ENCODE measurements at regions not wholly inside any gene's neighbourhood (a gene's known extent, or its start where the extent isn't known, plus 50 kb on each side); places are given as distances from the start of the nearest gene placed in this dataset.

DNA sequence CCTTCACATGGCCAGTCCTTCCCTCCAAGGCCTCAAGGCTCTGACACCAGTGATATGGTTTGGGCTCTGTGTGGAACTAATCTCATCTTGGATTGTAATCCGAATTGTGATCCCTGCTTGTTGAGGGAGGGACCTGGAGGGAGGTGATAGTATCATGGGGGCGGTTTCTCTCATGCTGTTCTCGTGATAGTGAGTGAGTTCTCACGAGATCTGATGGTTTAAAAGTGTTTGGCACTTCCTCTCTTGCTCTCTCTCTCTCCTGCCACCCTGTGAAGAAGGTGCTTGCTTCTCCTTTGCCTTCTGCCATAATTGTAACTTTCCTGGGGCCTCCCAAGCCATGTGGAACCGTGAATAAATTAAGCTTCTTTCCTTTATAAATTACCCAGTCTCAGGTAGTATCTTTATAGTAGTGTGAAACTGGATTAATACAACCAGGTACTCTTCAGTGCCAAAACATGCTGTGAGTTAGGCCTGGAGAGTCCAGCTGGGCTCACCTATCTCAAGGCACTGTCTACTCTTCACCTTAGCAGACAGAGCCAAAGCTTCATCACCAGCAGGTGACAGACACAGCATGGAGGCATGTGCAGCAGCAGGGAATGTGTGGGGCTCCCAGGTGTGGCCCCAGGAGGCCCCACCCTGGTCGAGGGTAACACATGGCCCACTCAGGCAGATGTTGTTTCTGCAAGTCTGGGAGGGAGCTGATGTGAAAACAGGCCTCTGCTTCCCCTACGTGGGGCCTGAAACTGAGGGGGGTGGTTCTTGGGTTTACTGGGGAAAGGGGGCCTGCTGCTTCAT is 97.5 kb upstream of the CDYL start:
- Histone ChIP-seq H3K4me1 (peaks cover 0 to 8% (median 0%) of the 10 kb centered on the region in 9 donors), H3K27ac (no peak overlapping the region), H3K27me3 (no peaks in the 10 kb centered on the region), H3K36me3 (no peaks in the 10 kb centered on the region), H3K4me3 (no peak overlapping the region), H3K9me3 (no peaks in the 10 kb centered on the region)
- ATAC-seq (no peak), DNase-seq (no peak)
- no peak for TF ChIP-seq CTCF (IDR thresholded peaks at IDR 0.05)
- 81 to 85% methylated on average over 7 of the region's 7 CpGs for WGBS, 2 donors
- intact Hi-C loops (cut with DNase I), result loop anchor here in 1 of 10 donors (1.0 kb wide), 1 partner anchor 25 kb away; no protein-coding TSS in a partner anchor

DNA sequence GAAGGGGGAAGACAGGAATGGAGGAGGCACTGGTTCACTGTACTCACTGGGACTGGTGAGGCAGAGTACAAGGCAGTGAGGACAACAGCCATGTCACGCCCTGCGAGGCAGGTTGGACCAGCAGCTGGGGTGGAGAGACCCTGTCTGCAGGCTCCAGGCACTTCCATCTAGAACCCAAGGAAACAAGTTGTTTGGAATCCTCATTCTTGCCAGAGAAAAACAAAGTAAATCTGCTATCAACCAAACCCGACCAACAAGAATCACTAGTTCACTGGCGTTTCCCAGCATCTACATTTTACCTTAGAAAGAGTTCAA is 98.5 kb upstream of the CDYL start:
- 78 to 87% methylated on average over 4 of the region's 4 CpGs for WGBS, 2 donors
- TF ChIP-seq CTCF (IDR thresholded peaks at IDR 0.05), result no peak
- intact Hi-C loops (cut with DNase I), result no loop called here
- no peak for DNase-seq
- Histone ChIP-seq H3K36me3 (no peaks in the 10 kb centered on the region), H3K4me3 (no peak overlapping the region), H3K27me3 (no peaks in the 10 kb centered on the region), H3K9me3 (no peaks in the 10 kb centered on the region), H3K27ac (no peak overlapping the region), H3K4me1 (peaks cover 0 to 8% (median 0%) of the 10 kb centered on the region in 9 donors)
- ATAC-seq, result no peak

GRCh38 chr6:4677011-4677750 is 99.0 kb upstream of the CDYL start:
- Histone ChIP-seq H3K4me1 (peaks cover 0 to 8% (median 0%) of the 10 kb centered on the region in 9 donors), H3K27ac (no peak overlapping the region), H3K36me3 (no peaks in the 10 kb centered on the region), H3K27me3 (no peaks in the 10 kb centered on the region), H3K4me3 (no peak overlapping the region), H3K9me3 (no peaks in the 10 kb centered on the region)
- WGBS, 2 donors, result 89 to 96% methylated on average over 11 of the region's 11 CpGs
- DNase-seq, result no peak
- no peak for TF ChIP-seq CTCF (IDR thresholded peaks at IDR 0.05)
- ATAC-seq, result no peak
- intact Hi-C loops (cut with DNase I), result no loop called here

- H3K27me3 ChIP-seq, result no peaks in the 10 kb centered on the region
- no peak overlapping the region for H3K4me3 ChIP-seq
- WGBS, 2 donors, result 87 to 89% methylated on average over 9 of the region's 9 CpGs
- intact Hi-C loops (cut with DNase I), result no loop called here
- ATAC-seq, result no peak
- no peak for DNase-seq
- no peaks in the 10 kb centered on the region for H3K36me3 ChIP-seq
- no peak overlapping the region for H3K27ac ChIP-seq
- H3K9me3 ChIP-seq, result no peaks in the 10 kb centered on the region
- H3K4me1 ChIP-seq, result peaks cover 0 to 8% (median 0%) of the 10 kb centered on the region in 9 donors
- no peak for TF ChIP-seq CTCF (IDR thresholded peaks at IDR 0.05)
Observed at GRCh38 chr6:4676016-4676415, 100.2 kb upstream of the CDYL start.

All from heart right ventricle (tissue), 16 donors.